H1 (cell line): ENCODE measurements at regions not wholly inside any gene's neighbourhood (a gene's known extent, or its start where the extent isn't known, plus 50 kb on each side); places are given as distances from the start of the nearest gene placed in this dataset.

Experiments used
- CTCF ChIA-PET: fragments of 300-600 bp; sonication (Branson Sonifier 250); formaldehyde crosslinking; loops from one replicate; lab custom pipeline; 2021; ENCODE audit not compliant: partially characterized antibody; lab: Charles Lee
- POLR2A ChIA-PET: fragments of 300-600 bp; sonication (Branson Sonifier 250); formaldehyde crosslinking; loops from one replicate; lab custom pipeline; 2021; ENCODE audit warnings: inconsistent platforms; ENCODE audit not compliant: partially characterized antibody; lab: Charles Lee
- DNase-seq, 2 experiments: peaks; one replicate each; pipeline versions ENCODE4 v3.0.0 to v3.0.0-alpha.2; 2010 to 2022; ENCODE audit warnings: low spot score in 2 of 2, low read depth in 1 of 2, mixed read lengths in 1 of 2
- FAIRE-seq: peaks from 2 replicates; lab custom pipeline; 2011; peaks lifted over from hg19 to GRCh38; lab: Jason Lieb, UNC
- H2AFZ ChIP-seq: 2 replicates; pipeline ENCODE4 v1.8.1; 2012; ENCODE audit warnings: low read length, inconsistent platforms
- H2AK5ac ChIP-seq: 2 replicates; pipeline ENCODE4 v1.6.1; 2013; ENCODE audit warnings: low read depth, low read length
- H2BK120ac ChIP-seq: replicated peaks from 2 replicates; pipeline ENCODE3; 2013; ENCODE audit warnings: low read depth, low read length, inconsistent platforms
- H2BK12ac ChIP-seq: 2 replicates; pipeline ENCODE4 v1.6.1; 2013; ENCODE audit warnings: low read depth, low read length
- H2BK15ac ChIP-seq: 2 replicates; pipeline ENCODE4 v1.6.1; 2013; ENCODE audit warnings: low read length
- H2BK20ac ChIP-seq: 2 replicates; pipeline ENCODE4 v1.6.1; 2013; ENCODE audit warnings: low read length
- H2BK5ac ChIP-seq: 2 replicates; pipeline ENCODE4 v1.6.1; 2013; ENCODE audit warnings: low read depth, low read length
- H3K14ac ChIP-seq: 2 replicates; pipeline ENCODE4 v1.6.1; 2013; ENCODE audit warnings: inconsistent platforms; ENCODE audit not compliant: insufficient read length
- H3K18ac ChIP-seq: 2 replicates; pipeline ENCODE4 v1.6.1; 2013; ENCODE audit warnings: low read length; ENCODE audit errors: extremely low read depth
- H3K23ac ChIP-seq: 2 replicates; pipeline ENCODE4 v1.6.1; 2013; ENCODE audit warnings: inconsistent platforms; ENCODE audit not compliant: insufficient read length
- H3K23me2 ChIP-seq: 2 replicates; pipeline ENCODE4 v1.6.1; 2013; ENCODE audit warnings: low read depth, low read length
- H3K27ac ChIP-seq: 2 replicates; pipeline ENCODE4 v1.6.1; 2011; ENCODE audit warnings: low read depth, low read length, inconsistent platforms
- H3K27me3 ChIP-seq, 4 experiments: replicated peaks in 1 of 4; 1 replicate in 1 of 4; 2 replicates in 3 of 4; pipeline versions ENCODE4 v1.6.1 to v1.8.1; 2011 to 2013; ENCODE audit warnings: low read length in 3 of 4, mild to moderate bottlenecking in 3 of 4, inconsistent platforms in 2 of 4, mixed read lengths in 2 of 4, moderate library complexity in 1 of 4; ENCODE audit not compliant: control insufficient read depth in 3 of 4, insufficient read depth in 3 of 4; ENCODE audit errors: extremely low read depth in 1 of 4
- H3K36me3 ChIP-seq, 4 experiments: 2 replicates each; pipeline versions ENCODE4 v1.6.1 to v1.8.1; 2011 to 2013; ENCODE audit warnings: mild to moderate bottlenecking in 4 of 4, low read length in 3 of 4, moderate library complexity in 2 of 4, control low read depth in 1 of 4, inconsistent platforms in 1 of 4; ENCODE audit not compliant: insufficient read depth in 4 of 4, control insufficient read depth in 2 of 4
- H3K4ac ChIP-seq: replicated peaks from 2 replicates; pipeline ENCODE3; 2013; ENCODE audit warnings: low read length, low read depth, mixed read lengths, inconsistent platforms; ENCODE audit not compliant: insufficient read length
- H3K4me1 ChIP-seq, 4 experiments: replicated peaks in 1 of 4; 1 replicate in 1 of 4; 2 replicates in 3 of 4; pipeline versions ENCODE4 v1.6.1 to v1.8.1; 2011 to 2013; ENCODE audit warnings: low read length in 3 of 4, inconsistent platforms in 2 of 4, mixed read lengths in 1 of 4; ENCODE audit not compliant: insufficient read depth in 4 of 4, control insufficient read depth in 3 of 4
- H3K4me2 ChIP-seq, 2 experiments: 2 replicates each; pipeline versions ENCODE4 v1.6.1 to v1.8.1; 2011 to 2013; ENCODE audit warnings: low read depth in 2 of 2, low read length in 2 of 2, control low read depth in 1 of 2, inconsistent platforms in 1 of 2, mild to moderate bottlenecking in 1 of 2; ENCODE audit not compliant: insufficient read depth in 1 of 2
- H3K4me3 ChIP-seq, 4 experiments: fragments of 200-600, 300-600 bp in 1 of 4; sonication (generic), shearing (Covaris generic), sonication (Bioruptor Twin) in 1 of 4; 2 replicates each; pipeline versions ENCODE4 v1.5.1 to v1.8.1; 2011 to 2016; ENCODE audit warnings: low read length in 4 of 4, low read depth in 3 of 4, control low read depth in 2 of 4, inconsistent platforms in 2 of 4, mild to moderate bottlenecking in 2 of 4, mixed read lengths in 1 of 4, moderate library complexity in 1 of 4; ENCODE audit not compliant: insufficient read depth in 2 of 4; ENCODE audit errors: extremely low read depth in 1 of 4
- H3K56ac ChIP-seq: replicated peaks from 2 replicates; pipeline ENCODE3; 2013; ENCODE audit warnings: low read depth, mild to moderate bottlenecking, mixed read lengths, low read length, inconsistent platforms; ENCODE audit not compliant: insufficient read length
- H3K79me1 ChIP-seq: 2 replicates; pipeline ENCODE4 v1.6.1; 2013; ENCODE audit warnings: low read depth, low read length, control low read depth
- H3K79me2 ChIP-seq, 2 experiments: 2 replicates each; pipeline versions ENCODE4 v1.6.1 to v1.8.1; 2012 to 2013; ENCODE audit warnings: low read length in 2 of 2, mild to moderate bottlenecking in 2 of 2, inconsistent platforms in 1 of 2; ENCODE audit not compliant: insufficient read depth in 2 of 2, control insufficient read depth in 1 of 2
- H3K9ac ChIP-seq, 4 experiments: replicated peaks in 1 of 4; 1 replicate in 1 of 4; 2 replicates in 3 of 4; pipeline versions ENCODE4 v1.6.1 to v1.8.1; 2011 to 2013; ENCODE audit warnings: low read depth in 3 of 4, low read length in 3 of 4, control low read depth in 2 of 4, mild to moderate bottlenecking in 2 of 4, moderate library complexity in 2 of 4, inconsistent platforms in 1 of 4; ENCODE audit errors: extremely low read depth in 1 of 4
- H3K9me3 ChIP-seq, 2 experiments: 2 replicates each; pipeline versions ENCODE4 v1.6.1 to v1.8.1; 2012 to 2013; ENCODE audit warnings: mild to moderate bottlenecking in 2 of 2, moderate library complexity in 2 of 2, control low read depth in 1 of 2, inconsistent platforms in 1 of 2, low read depth in 1 of 2, low read length in 1 of 2, mixed read lengths in 1 of 2; ENCODE audit not compliant: insufficient read depth in 2 of 2
- H4K20me1 ChIP-seq, 2 experiments: replicated peaks in 1 of 2; 2 replicates each; pipeline versions ENCODE3 to v1.8.1; 2011 to 2013; ENCODE audit warnings: inconsistent platforms in 2 of 2, low read length in 2 of 2, mild to moderate bottlenecking in 1 of 2; ENCODE audit not compliant: insufficient read depth in 2 of 2, control insufficient read depth in 1 of 2
- H4K5ac ChIP-seq: 2 replicates; pipeline ENCODE4 v1.6.1; 2013; ENCODE audit warnings: low read length, low read depth, mixed read lengths, inconsistent platforms; ENCODE audit not compliant: insufficient read length
- H4K8ac ChIP-seq: 2 replicates; pipeline ENCODE4 v1.8.0; 2013; ENCODE audit warnings: mild to moderate bottlenecking, moderate library complexity, low read length, inconsistent platforms; ENCODE audit not compliant: insufficient read depth; ENCODE audit errors: extremely low read depth
- H4K91ac ChIP-seq: replicated peaks from 2 replicates; pipeline ENCODE3; 2013; ENCODE audit warnings: low read length, mixed read lengths, inconsistent platforms; ENCODE audit not compliant: insufficient read length
- EGR1 ChIP-seq: IDR thresholded peaks from 2 replicates; pipeline ENCODE4 v1.6.1; 2011; ENCODE audit warnings: low read depth, low read length, borderline replicate concordance
- GTF2F1 ChIP-seq: IDR thresholded peaks from 2 replicates; pipeline ENCODE4 v1.6.1; 2012; ENCODE audit warnings: low read depth, low read length, improper control_type of control experiment, borderline replicate concordance
- HDAC2 ChIP-seq, 2 experiments: fragments of 300-600 bp in 1 of 2; sonication (generic) in 1 of 2; IDR thresholded peaks; 2 replicates each; pipeline ENCODE4 v1.6.1; 2011 to 2012; ENCODE audit warnings: low read depth in 2 of 2, low read length in 2 of 2, mild to moderate bottlenecking in 2 of 2, moderate library complexity in 2 of 2, borderline replicate concordance in 1 of 2, inconsistent platforms in 1 of 2
- JUND ChIP-seq: IDR thresholded peaks from 2 replicates; pipeline ENCODE4 v1.6.1; 2011; ENCODE audit warnings: mild to moderate bottlenecking, improper control_type of control experiment, low read length
- MAFK ChIP-seq: IDR thresholded peaks from 2 replicates; pipeline ENCODE4 v1.6.1; 2012; ENCODE audit warnings: low read depth, mild to moderate bottlenecking, improper control_type of control experiment, low read length
- NRF1 ChIP-seq: IDR thresholded peaks from 2 replicates; pipeline ENCODE4 v1.6.1; 2011; ENCODE audit warnings: mild to moderate bottlenecking, low read depth, low read length, improper control_type of control experiment
- PHF8 ChIP-seq: fragments of 200-600 bp; sonication (generic); conservative IDR thresholded peaks from 2 replicates; pipeline ENCODE4 v1.7.1; 2012; ENCODE audit warnings: low read depth, mild to moderate bottlenecking, inconsistent platforms, low read length, moderate library complexity
- POLR2AphosphoS5 ChIP-seq: IDR thresholded peaks from 2 replicates; pipeline ENCODE4 v1.6.1; 2011; ENCODE audit warnings: low read depth, low read length
- RFX5 ChIP-seq: IDR thresholded peaks from 2 replicates; pipeline ENCODE4 v1.6.1; 2011; ENCODE audit warnings: low read depth, low read length, improper control_type of control experiment, borderline replicate concordance
- SP4 ChIP-seq: IDR thresholded peaks from 2 replicates; pipeline ENCODE4 v1.6.1; 2012; ENCODE audit warnings: low read length, inconsistent platforms
- SUZ12 ChIP-seq: fragments of 200-600 bp; sonication (generic); IDR thresholded peaks from 2 replicates; pipeline ENCODE4 v1.6.1; 2012; ENCODE audit warnings: mild to moderate bottlenecking, inconsistent platforms, low read length, moderate library complexity, mixed read lengths
- YY1 ChIP-seq: IDR thresholded peaks from 2 replicates; pipeline ENCODE4 v1.6.1; 2011; ENCODE audit warnings: low read depth, mild to moderate bottlenecking, low read length
- WGBS, 2 experiments: shearing (Covaris generic) in 1 of 2; methylation state at CpG; one replicate each; pipeline versions ENCODE4 v1.1.6 to v1.1.7; 2013 to 2015; ENCODE audit warnings: low lambda C conversion rate in 2 of 2, mixed read lengths in 2 of 2, inconsistent platforms in 1 of 2, low coverage in 1 of 2, missing lambda C conversion rate in 1 of 2; ENCODE audit not compliant: insufficient replicate concordance in 2 of 2, insufficient coverage in 1 of 2, insufficient read length in 1 of 2; ENCODE audit errors: extremely low coverage in 1 of 2, missing lambda C conversion rate in 1 of 2; 5-methylcytosine and 5-hydroxymethylcytosine counted together
- TF ChIP-seq, protein P1 (sequence below): IDR thresholded peaks from 2 replicates; pipeline ENCODE4 v1.6.1; 2012; ENCODE audit warnings: inconsistent platforms

DNA sequence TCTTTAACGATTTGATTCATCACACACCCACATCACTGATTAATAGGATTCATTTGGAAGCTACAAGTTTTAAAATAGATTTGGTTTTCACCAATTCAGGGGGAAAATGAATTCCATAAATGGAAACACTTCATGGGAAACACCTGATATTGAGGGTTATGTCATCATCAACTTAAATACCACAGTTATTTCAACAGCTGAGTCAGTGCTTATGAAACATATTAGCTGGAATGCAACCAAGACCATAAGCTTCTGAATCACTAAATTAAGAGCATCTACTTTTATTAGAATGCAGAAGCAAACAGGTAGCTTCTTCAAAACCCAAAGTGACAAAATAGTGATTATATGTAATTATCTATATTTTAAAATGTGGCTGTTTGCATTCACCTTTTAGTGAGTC is 207.8 kb upstream of the DCAF8L1 start:
- WGBS, 2 experiments: 83% methylated on average over 1 of the region's 1 CpG; no CpG with 5 or more reads in 1 of the 2 experiments
- CTCF ChIA-PET: interaction anchor here (0.9 kb wide), 1 partner anchor 12 kb away, joined by 3 read pairs; no protein-coding TSS in a partner anchor
- no peaks in the 10 kb centered on the region for H3K4me1 ChIP-seq
- no peak overlapping the region for H4K91ac ChIP-seq
- no peak overlapping the region for H3K56ac ChIP-seq
- H3K79me1 ChIP-seq: no peaks in the 10 kb centered on the region
- no peak overlapping the region for H3K14ac ChIP-seq
- H4K5ac ChIP-seq: no peak overlapping the region
- no peak overlapping the region for H2BK12ac ChIP-seq
- no peak overlapping the region for H3K4me2 ChIP-seq
- H3K9me3 ChIP-seq: no peaks in the 10 kb centered on the region
- H2AFZ ChIP-seq: no peak overlapping the region
- no peak overlapping the region for H3K23ac ChIP-seq
- H2BK120ac ChIP-seq: no peak overlapping the region
- no peak overlapping the region for H2BK20ac ChIP-seq
- H3K79me2 ChIP-seq: no peaks in the 10 kb centered on the region
- H3K4ac ChIP-seq: no peak overlapping the region
- H3K36me3 ChIP-seq: no peaks in the 10 kb centered on the region
- H2AK5ac ChIP-seq: no peak overlapping the region
- DNase-seq (no peak), FAIRE-seq (no peak)
- H4K8ac ChIP-seq: no peak overlapping the region
- H3K27ac ChIP-seq: no peak overlapping the region
- H2BK15ac ChIP-seq: no peak overlapping the region
- H3K18ac ChIP-seq: no peak overlapping the region
- H2BK5ac ChIP-seq: no peak overlapping the region
- H3K9ac ChIP-seq: no peak overlapping the region
- H3K27me3 ChIP-seq: no peaks in the 10 kb centered on the region
- POLR2A ChIA-PET: no interaction called here
- no peak overlapping the region for H3K4me3 ChIP-seq
- no peaks in the 10 kb centered on the region for H4K20me1 ChIP-seq
- no peaks in the 10 kb centered on the region for H3K23me2 ChIP-seq
- TF ChIP-seq EGR1 (no peak), YY1 (no peak), HDAC2 (IDR thresholded peaks at IDR 0.05; ENCODE audit: borderline replicate concordance in 1 of 2, low read depth in 2 of 2, low read length in 2 of 2) (no peak), NRF1 (no peak), MAFK (no peak), SP4 (no peak), JUND (no peak), POLR2AphosphoS5 (no peak), PHF8 (no peak), RFX5 (no peak), SUZ12 (no peak), GTF2F1 (no peak)
- TF ChIP-seq, protein P1, sequence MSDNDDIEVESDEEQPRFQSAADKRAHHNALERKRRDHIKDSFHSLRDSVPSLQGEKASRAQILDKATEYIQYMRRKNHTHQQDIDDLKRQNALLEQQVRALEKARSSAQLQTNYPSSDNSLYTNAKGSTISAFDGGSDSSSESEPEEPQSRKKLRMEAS: no peak
